Lower lobe of right lung (tissue), 2 donors: ENCODE measurements at regions not wholly inside any gene's neighbourhood (a gene's known extent, or its start where the extent isn't known, plus 50 kb on each side); places are given as distances from the start of the nearest gene placed in this dataset.

Source experiments
- ATAC-seq, 2 donors: fragments of 200-7000 bp; cut with Tn5 transposase; one replicate each; pipeline ENCODE4 v1.9.1; 2020 to 2022; ENCODE audit warnings: mild to moderate bottlenecking in 2 of 2, moderate library complexity in 2 of 2
- DNase-seq: peaks from one replicate; pipeline ENCODE4 v3.0.0-alpha.2; 2020
- H3K27ac ChIP-seq: fragments of 200-600 bp; one replicate; pipeline ENCODE4 v1.8.0; 2022
- H3K27me3 ChIP-seq: fragments of 200-600 bp; one replicate; pipeline ENCODE4 v1.8.0; 2022; ENCODE audit warnings: low read depth
- H3K36me3 ChIP-seq: fragments of 200-600 bp; one replicate; pipeline ENCODE4 v1.8.0; 2022; ENCODE audit warnings: mild to moderate bottlenecking
- H3K4me1 ChIP-seq: fragments of 200-600 bp; one replicate; pipeline ENCODE4 v1.8.0; 2022
- H3K4me3 ChIP-seq: fragments of 200-600 bp; one replicate; pipeline ENCODE4 v1.8.0; 2022; ENCODE audit warnings: mild to moderate bottlenecking
- H3K9me3 ChIP-seq: fragments of 200-600 bp; one replicate; pipeline ENCODE4 v1.8.0; 2022
- CTCF ChIP-seq: fragments of 200-600 bp; IDR thresholded peaks from one replicate; pipeline ENCODE4 v1.8.0; 2022; ENCODE audit warnings: antibody characterized with exemption, mild to moderate bottlenecking
- intact Hi-C: fragments of 100-400 bp; cut with DNase I; formaldehyde crosslinking; loops from one replicate; pipeline ENCODE4 v1.11.0; 2022
- donor health status: DM: no; HTN: yes; CAD: no; lungs with severe emphysema.

GRCh38 chr6:41409489-41409888 lies 74.1 kb downstream of the NCR2 start:
- TF ChIP-seq CTCF = no peak
- H3K4me3 ChIP-seq = no peak overlapping the region
- DNase-seq = no peak
- no peaks in the 10 kb centered on the region for H3K4me1 ChIP-seq
- no peak for ATAC-seq
- H3K9me3 ChIP-seq = no peaks in the 10 kb centered on the region
- no peaks in the 10 kb centered on the region for H3K36me3 ChIP-seq
- intact Hi-C loops = no loop called here
- no peak overlapping the region for H3K27ac ChIP-seq
- H3K27me3 ChIP-seq = peaks cover 32% of the 10 kb centered on the region

GRCh38 chr6:41411961-41412360 lies 76.6 kb downstream of the NCR2 start:
- H3K9me3 ChIP-seq = no peaks in the 10 kb centered on the region
- H3K27ac ChIP-seq = no peak overlapping the region
- no peak for DNase-seq
- H3K4me3 ChIP-seq = no peak overlapping the region
- H3K36me3 ChIP-seq = no peaks in the 10 kb centered on the region
- intact Hi-C loops = no loop called here
- H3K4me1 ChIP-seq = no peaks in the 10 kb centered on the region
- ATAC-seq = no peak
- peaks cover 33% of the 10 kb centered on the region for H3K27me3 ChIP-seq
- TF ChIP-seq CTCF = no peak

- H3K27me3 ChIP-seq = peaks cover 26% of the 10 kb centered on the region
- DNase-seq = no peak
- no peak for ATAC-seq
- intact Hi-C loops = no loop called here
- no peaks in the 10 kb centered on the region for H3K9me3 ChIP-seq
- no peaks in the 10 kb centered on the region for H3K36me3 ChIP-seq
- no peak for TF ChIP-seq CTCF
- no peaks in the 10 kb centered on the region for H3K4me1 ChIP-seq
- H3K4me3 ChIP-seq = no peak overlapping the region
- no peak overlapping the region for H3K27ac ChIP-seq
These were observed 77.8 kb downstream of the NCR2 start for GRCh38 chr6:41413250-41413649.

DNA sequence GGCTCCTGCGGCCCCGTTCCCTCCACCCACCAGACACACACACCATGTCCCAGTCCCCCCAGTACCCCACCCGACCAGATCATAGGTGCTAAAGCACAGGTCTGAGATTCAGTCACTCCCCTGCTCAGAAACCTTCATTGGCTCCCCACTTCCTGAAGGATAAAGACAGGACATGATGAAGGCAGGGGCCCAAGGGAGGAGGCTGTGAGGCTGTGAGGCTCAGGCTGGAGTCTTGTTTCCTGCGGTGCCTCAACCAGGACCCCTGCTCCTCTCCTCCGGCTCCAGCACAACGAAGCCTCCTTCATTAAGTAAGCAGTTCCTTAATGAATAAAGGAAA lies 81.1 kb downstream of the NCR2 start:
- H3K36me3 ChIP-seq = no peaks in the 10 kb centered on the region
- no peak overlapping the region for H3K27ac ChIP-seq
- intact Hi-C loops = no loop called here
- H3K4me3 ChIP-seq = no peak overlapping the region
- no peak for TF ChIP-seq CTCF
- peaks cover 7% of the 10 kb centered on the region for H3K9me3 ChIP-seq
- H3K27me3 ChIP-seq = peaks cover 27% of the 10 kb centered on the region
- ATAC-seq (no peak), DNase-seq (no peak)
- H3K4me1 ChIP-seq = no peaks in the 10 kb centered on the region

- intact Hi-C loops = no loop called here
- Histone ChIP-seq H3K4me3 (no peak overlapping the region), H3K36me3 (no peaks in the 10 kb centered on the region), H3K27me3 (peaks cover 12% of the 10 kb centered on the region), H3K27ac (no peak overlapping the region), H3K4me1 (no peaks in the 10 kb centered on the region), H3K9me3 (peaks cover 7% of the 10 kb centered on the region)
- DNase-seq (no peak), ATAC-seq (no peak)
- TF ChIP-seq CTCF = no peak
These were observed 83.3 kb downstream of the NCR2 start for GRCh38 chr6:41418741-41419140.

DNA sequence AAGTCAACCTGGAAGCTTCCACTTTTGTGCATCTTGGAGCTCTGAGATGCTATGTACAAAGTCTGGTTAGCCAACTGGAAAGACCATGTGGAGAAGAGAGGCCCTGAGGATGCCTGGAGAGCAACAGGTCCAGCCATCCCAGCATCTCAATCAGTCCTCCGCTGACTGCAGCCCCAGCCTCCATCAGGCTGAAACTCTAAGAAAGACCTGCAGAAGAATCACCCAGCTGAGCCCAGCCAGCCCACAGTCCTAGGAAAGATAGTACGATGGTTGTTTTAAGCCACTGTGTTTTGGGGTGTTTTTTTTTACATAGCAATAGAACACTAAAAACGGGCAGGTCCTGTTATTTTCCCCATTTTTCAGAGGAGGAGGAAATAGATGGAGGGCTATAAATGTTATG lies 84.0 kb downstream of the NCR2 start:
- H3K36me3 ChIP-seq = no peaks in the 10 kb centered on the region
- intact Hi-C loops = no loop called here
- no peak for ATAC-seq

More for the DNA sequence above, 84.0 kb downstream of the NCR2 start:
- Histone ChIP-seq H3K27me3 (peaks cover 12% of the 10 kb centered on the region), H3K4me3 (no peak overlapping the region), H3K9me3 (peaks cover 7% of the 10 kb centered on the region), H3K4me1 (no peaks in the 10 kb centered on the region), H3K27ac (no peak overlapping the region)
- TF ChIP-seq CTCF = no peak
- DNase-seq = no peak
